ENCODE measurements at regions not wholly inside any gene's neighbourhood (a gene's known extent, or its start where the extent isn't known, plus 50 kb on each side); places are given as distances from the start of the nearest gene placed in this dataset.

GRCh38 chr10:33796680-33797079 lies 462.2 kb upstream of the NRP1 start:
- TF ChIP-seq CTCF (conservative IDR thresholded peaks at IDR 0.05; ENCODE audit: low read depth, low read length), result no peak
- no peak for TF ChIP-seq EZH2 (IDR thresholded peaks at IDR 0.05; ENCODE audit: borderline replicate concordance, low read depth, low read length, poor library complexity, severe bottlenecking)
